ENCODE measurements at regions not wholly inside any gene's neighbourhood (a gene's known extent, or its start where the extent isn't known, plus 50 kb on each side); places are given as distances from the start of the nearest gene placed in this dataset.

DNA sequence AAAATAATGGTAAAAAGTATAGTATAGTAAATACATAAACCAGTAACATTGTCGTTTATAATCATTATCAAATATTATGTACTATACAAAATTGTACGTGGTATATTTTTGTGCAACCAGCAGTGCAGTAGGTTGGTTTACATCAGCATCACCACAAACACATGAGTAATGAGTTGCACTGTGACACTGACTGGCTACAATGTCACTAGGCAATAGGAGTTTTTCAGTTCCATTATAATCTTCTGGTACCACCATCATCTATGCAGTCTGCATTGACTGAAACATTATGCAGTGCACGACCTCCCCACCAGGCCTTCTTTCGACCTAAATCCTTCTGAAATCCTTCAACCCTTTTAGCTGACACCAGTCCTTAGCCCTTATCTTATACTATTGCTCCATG, 105.8 kb downstream of the SREK1 start:
- no peak for TF ChIP-seq CTCF (IDR thresholded peaks at IDR 0.05)
- H3K27me3 ChIP-seq (ENCODE audit: insufficient read depth in 3 of 3, low read length in 2 of 3), result no peaks in the 10 kb centered on the region
- no peaks in the 10 kb centered on the region for H3K36me3 ChIP-seq (ENCODE audit: insufficient read depth in 1 of 2, low read depth in 1 of 2)
- no peak for ATAC-seq
- no peak for DNase-seq
- intact Hi-C loops (cut with DNase I), result no loop called here
- no peak overlapping the region for H3K4me3 ChIP-seq
- H3K4me1 ChIP-seq, result no peaks in the 10 kb centered on the region
- H3K27ac ChIP-seq, result no peak overlapping the region
- WGBS, 3 donors, result 81 to 90% (median 89%) methylated on average over 4 of the region's 4 CpGs
- no peaks in the 10 kb centered on the region for H3K9me3 ChIP-seq

GRCh38 chr5:66252849-66253248, 108.7 kb downstream of the SREK1 start:
- no peaks in the 10 kb centered on the region for H3K36me3 ChIP-seq (ENCODE audit: insufficient read depth in 1 of 2, low read depth in 1 of 2)
- H3K4me1 ChIP-seq, result no peaks in the 10 kb centered on the region
- no peak overlapping the region for H3K27ac ChIP-seq
- no peaks in the 10 kb centered on the region for H3K27me3 ChIP-seq (ENCODE audit: insufficient read depth in 3 of 3, low read length in 2 of 3)
- ATAC-seq (no peak), DNase-seq (no peak)
- intact Hi-C loops (cut with DNase I), result no loop called here
- no peaks in the 10 kb centered on the region for H3K9me3 ChIP-seq
- TF ChIP-seq CTCF (IDR thresholded peaks at IDR 0.05), result no peak
- 65 to 72% (median 69%) methylated on average over 3 of the region's 3 CpGs for WGBS, 3 donors
- no peak overlapping the region for H3K4me3 ChIP-seq

DNA sequence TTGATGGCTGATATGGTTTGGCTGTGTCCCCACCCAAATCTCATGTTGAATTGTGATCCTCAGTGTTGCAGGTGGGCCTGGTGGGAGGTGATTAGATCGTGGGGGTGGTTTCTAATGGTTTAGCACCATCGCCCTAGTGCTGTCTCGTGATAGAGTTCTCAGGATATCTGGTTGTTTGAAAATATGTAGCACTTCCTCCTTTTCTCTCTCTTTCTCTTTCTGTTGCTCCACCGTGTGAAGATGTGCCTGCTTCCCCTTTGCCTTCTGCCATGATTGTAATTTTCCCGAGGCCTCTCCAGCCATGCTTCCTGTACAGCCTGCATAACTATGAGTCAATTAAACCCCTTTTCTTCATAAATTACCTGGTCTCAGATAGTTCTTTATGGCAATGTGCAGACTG, 111.6 kb downstream of the SREK1 start:
- H3K27ac ChIP-seq, result no peak overlapping the region
- no peaks in the 10 kb centered on the region for H3K4me1 ChIP-seq
- intact Hi-C loops (cut with DNase I), result no loop called here
- 78 to 84% (median 79%) methylated on average over 5 of the region's 5 CpGs for WGBS, 3 donors
- TF ChIP-seq CTCF (IDR thresholded peaks at IDR 0.05), result no peak
- H3K9me3 ChIP-seq, result no peaks in the 10 kb centered on the region
- no peaks in the 10 kb centered on the region for H3K27me3 ChIP-seq (ENCODE audit: insufficient read depth in 3 of 3, low read length in 2 of 3)
- DNase-seq (no peak), ATAC-seq (no peak)
- H3K4me3 ChIP-seq, result no peak overlapping the region
- no peaks in the 10 kb centered on the region for H3K36me3 ChIP-seq (ENCODE audit: insufficient read depth in 1 of 2, low read depth in 1 of 2)

GRCh38 chr5:66273121-66273520, 129.0 kb downstream of the SREK1 start:
- H3K4me1 ChIP-seq, result no peaks in the 10 kb centered on the region
- H3K36me3 ChIP-seq (ENCODE audit: insufficient read depth in 1 of 2, low read depth in 1 of 2), result no peaks in the 10 kb centered on the region
- 69 to 80% (median 79%) methylated on average over 4 of the region's 4 CpGs for WGBS, 3 donors
- peaks cover 0 to under 1% (median 0%) of the 10 kb centered on the region in 3 donors for H3K27me3 ChIP-seq (ENCODE audit: insufficient read depth in 3 of 3, low read length in 2 of 3)
- no peak overlapping the region for H3K27ac ChIP-seq
- intact Hi-C loops (cut with DNase I), result no loop called here
- no peak overlapping the region for H3K4me3 ChIP-seq
- no peaks in the 10 kb centered on the region for H3K9me3 ChIP-seq
- DNase-seq (no peak), ATAC-seq (no peak)
- no peak for TF ChIP-seq CTCF (IDR thresholded peaks at IDR 0.05)

- ATAC-seq, result no peak
Measured at GRCh38 chr5:66276986-66277385, 132.9 kb downstream of the SREK1 start.

More at GRCh38 chr5:66276986-66277385, 132.9 kb downstream of the SREK1 start:
- Histone ChIP-seq H3K4me1 (no peaks in the 10 kb centered on the region), H3K4me3 (no peak overlapping the region), H3K9me3 (no peaks in the 10 kb centered on the region), H3K36me3 (ENCODE audit: insufficient read depth in 1 of 2, low read depth in 1 of 2) (no peaks in the 10 kb centered on the region), H3K27ac (no peak overlapping the region), H3K27me3 (ENCODE audit: insufficient read depth in 3 of 3, low read length in 2 of 3) (peaks cover 0 to 3% (median 0%) of the 10 kb centered on the region in 3 donors)
- 81 to 83% (median 81%) methylated on average over 7 of the region's 7 CpGs for WGBS, 3 donors
- intact Hi-C loops (cut with DNase I), result no loop called here
- TF ChIP-seq CTCF (IDR thresholded peaks at IDR 0.05), result no peak
- DNase-seq, result no peak
